ENCODE measurements at regions not wholly inside any gene's neighbourhood (a gene's known extent, or its start where the extent isn't known, plus 50 kb on each side); places are given as distances from the start of the nearest gene placed in this dataset.

- TF ChIP-seq ATF3 (IDR thresholded peaks at IDR 0.05) (no peak), HNF4G (IDR thresholded peaks at IDR 0.05) (no peak), SP1 (IDR thresholded peaks at IDR 0.05) (no peak), EGR1 (IDR thresholded peaks at IDR 0.05; ENCODE audit: low read depth in 2 of 2) (no peak), FOXA1 (IDR thresholded peaks at IDR 0.05) (no peak), JUND (IDR thresholded peaks at IDR 0.05) (no peak), RAD21 (IDR thresholded peaks at IDR 0.05) (no peak), GABPA (IDR thresholded peaks at IDR 0.05 in 1 of 2, conservative IDR thresholded peaks at IDR 0.05 in 1 of 2) (no peak), CTCF (IDR thresholded peaks at IDR 0.05; ENCODE audit: low read depth, low read length, missing input control) (no peak), ZBTB33 (IDR thresholded peaks at IDR 0.05) (no peak), RXRA (IDR thresholded peaks at IDR 0.05) (no peak), TAF1 (conservative IDR thresholded peaks at IDR 0.05) (no peak)
- H3K4me3 ChIP-seq (ENCODE audit: low read depth in 1 of 3, low read length in 3 of 3) = no peak overlapping the region
- no peak overlapping the region for H3K9ac ChIP-seq (ENCODE audit: low read depth in 1 of 2, low read length in 2 of 2)
- H3K27me3 ChIP-seq (ENCODE audit: control insufficient read depth in 4 of 4, insufficient read depth in 4 of 4, low read length in 3 of 4) = no peaks in the 10 kb centered on the region
- no peaks in the 10 kb centered on the region for H3K36me3 ChIP-seq (ENCODE audit: control insufficient read depth in 4 of 4, insufficient read depth in 3 of 4, low read depth in 1 of 4, low read length in 3 of 4)
- H3K27ac ChIP-seq (ENCODE audit: low read depth in 1 of 2, low read length in 2 of 2) = no peak overlapping the region
- no peaks in the 10 kb centered on the region for H3K4me1 ChIP-seq (ENCODE audit: control insufficient read depth in 4 of 4, insufficient read depth in 4 of 4, low read length in 3 of 4)
- H3K9me3 ChIP-seq (ENCODE audit: control insufficient read depth in 4 of 4, low read length in 3 of 4) = no peaks in the 10 kb centered on the region
- no peak for DNase-seq (ENCODE audit: low spot score)
- WGBS = 81% methylated on average over 5 of the region's 5 CpGs
Measured at GRCh38 chr14:86943391-86944365, 1049.3 kb downstream of the GALC start.

- 70% methylated on average over 4 of the region's 4 CpGs for WGBS
- Histone ChIP-seq H3K27ac (ENCODE audit: low read depth in 1 of 2, low read length in 2 of 2) (no peak overlapping the region), H3K9ac (ENCODE audit: low read depth in 1 of 2, low read length in 2 of 2) (no peak overlapping the region), H3K36me3 (ENCODE audit: control insufficient read depth in 4 of 4, insufficient read depth in 3 of 4, low read depth in 1 of 4, low read length in 3 of 4) (no peaks in the 10 kb centered on the region), H3K9me3 (ENCODE audit: control insufficient read depth in 4 of 4, low read length in 3 of 4) (no peaks in the 10 kb centered on the region), H3K27me3 (ENCODE audit: control insufficient read depth in 4 of 4, insufficient read depth in 4 of 4, low read length in 3 of 4) (peaks cover 0 to 3% (median 0%) of the 10 kb centered on the region in 4 donors), H3K4me3 (ENCODE audit: low read depth in 1 of 3, low read length in 3 of 3) (no peak overlapping the region), H3K4me1 (ENCODE audit: control insufficient read depth in 4 of 4, insufficient read depth in 4 of 4, low read length in 3 of 4) (no peaks in the 10 kb centered on the region)
- TF ChIP-seq REST (IDR thresholded peaks at IDR 0.05) = no peak
- no peak for DNase-seq (ENCODE audit: low spot score)
Measured at GRCh38 chr14:86942936-86943335, 1050.0 kb downstream of the GALC start.
